ENCODE measurements at regions not wholly inside any gene's neighbourhood (a gene's known extent, or its start where the extent isn't known, plus 50 kb on each side); places are given as distances from the start of the nearest gene placed in this dataset.

- DNase-seq, result no peak
- ATAC-seq, result no peak
Observed at GRCh38 chr10:131802996-131803395, 97.8 kb upstream of the PPP2R2D start.

- DNase-seq (no peak), ATAC-seq (no peak)
Observed at GRCh38 chr10:131803860-131804425, 96.9 kb upstream of the PPP2R2D start.

GRCh38 chr10:131804551-131805295, 96.1 kb upstream of the PPP2R2D start:
- no peak for DNase-seq
- ATAC-seq, result no peak

GRCh38 chr10:131805696-131806095, 95.1 kb upstream of the PPP2R2D start:
- ATAC-seq (no peak), DNase-seq (no peak)

- no peak for DNase-seq
- no peak for ATAC-seq
Observed at GRCh38 chr10:131806146-131806545, 94.7 kb upstream of the PPP2R2D start.

GRCh38 chr10:131806646-131807317, 94.0 kb upstream of the PPP2R2D start:
- ATAC-seq (no peak), DNase-seq (no peak)

- no peak for ATAC-seq
- no peak for DNase-seq
Observed at GRCh38 chr10:131808370-131808930, 92.4 kb upstream of the PPP2R2D start.

GRCh38 chr10:131810036-131810804, 90.6 kb upstream of the PPP2R2D start:
- DNase-seq (no peak), ATAC-seq (no peak)

GRCh38 chr10:131810805-131811629, 89.8 kb upstream of the PPP2R2D start:
- no peak for DNase-seq
- ATAC-seq, result no peak

- DNase-seq, result no peak
- ATAC-seq, result no peak
Observed at GRCh38 chr10:131811630-131812403, 89.0 kb upstream of the PPP2R2D start.

GRCh38 chr10:131812736-131813604, 87.8 kb upstream of the PPP2R2D start:
- ATAC-seq, result no peak
- DNase-seq, result no peak

- DNase-seq (no peak), ATAC-seq (no peak)
Observed at GRCh38 chr10:131814567-131815265, 86.1 kb upstream of the PPP2R2D start.

- no peak for DNase-seq
- ATAC-seq, result no peak
Observed at GRCh38 chr10:131815266-131816156, 85.3 kb upstream of the PPP2R2D start.

GRCh38 chr10:131816157-131816775, 84.5 kb upstream of the PPP2R2D start:
- no peak for DNase-seq
- ATAC-seq, result peak; percentile 12

GRCh38 chr10:131816941-131817700, 83.7 kb upstream of the PPP2R2D start:
- DNase-seq (no peak), ATAC-seq (no peak)

GRCh38 chr10:131817866-131818509, 82.8 kb upstream of the PPP2R2D start:
- no peak for ATAC-seq
- DNase-seq, result no peak
